ENCODE measurements at regions not wholly inside any gene's neighbourhood (a gene's known extent, or its start where the extent isn't known, plus 50 kb on each side); places are given as distances from the start of the nearest gene placed in this dataset. TPM values are rescaled to one million over a fixed set of nuclear protein-coding genes. Genes with fewer than 3 reads are reported as not detected.

DNA sequence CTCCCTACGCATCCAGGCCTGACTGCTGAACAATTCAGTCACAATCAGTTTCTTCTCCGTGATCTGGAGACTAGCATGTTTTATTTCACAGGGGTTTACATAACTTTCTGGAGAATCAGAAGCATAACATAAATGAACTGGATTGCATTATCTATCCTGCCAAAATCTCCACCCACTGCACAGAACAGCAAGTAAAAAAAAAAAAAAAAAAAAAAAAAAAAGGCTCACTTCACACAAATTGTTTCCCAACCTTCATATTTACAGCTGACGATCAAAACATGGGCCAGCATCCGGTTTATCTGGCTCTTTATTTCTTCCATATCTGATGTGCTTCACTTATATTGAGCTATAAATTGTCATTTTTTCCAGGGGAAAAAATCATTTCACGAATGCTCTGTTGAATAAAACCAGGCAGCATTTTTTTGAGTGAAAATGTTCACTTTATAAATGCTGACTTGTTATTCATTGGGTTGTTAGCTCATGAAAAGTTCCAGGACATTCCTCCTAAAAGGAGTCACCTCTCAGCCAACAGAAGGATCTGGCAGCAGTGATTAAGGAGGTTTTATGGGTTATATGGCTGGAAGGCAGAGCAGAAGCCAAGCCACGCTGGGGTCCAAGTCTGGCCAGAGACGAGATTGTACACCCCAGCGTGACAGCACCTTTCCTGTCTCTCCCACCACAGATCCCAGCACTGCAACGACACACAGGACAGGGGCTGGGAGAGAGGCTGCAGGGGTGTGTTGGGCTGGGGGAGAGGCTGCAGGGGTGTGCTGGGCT, 51.2 kb upstream of the GLI2 start:
- Histone ChIP-seq H4K20me1 (ENCODE audit: insufficient read depth, poor library complexity, severe bottlenecking) (no peaks in the 10 kb centered on the region), H3K27me3 (peaks cover 3% of the 10 kb centered on the region), H2AFZ (no peak overlapping the region), H3K36me3 (replicated peaks; ENCODE audit: insufficient read depth, low read depth) (no peaks in the 10 kb centered on the region), H3K4me3 (no peak overlapping the region), H3K79me2 (no peaks in the 10 kb centered on the region), H3K4me2 (peak overlapping the region; percentile 12), H3K9me2 (replicated peaks; ENCODE audit: insufficient read depth) (no peaks in the 10 kb centered on the region), H3K4me1 (ENCODE audit: insufficient read depth) (no peaks in the 10 kb centered on the region), H3K9me3 (ENCODE audit: low read depth) (no peaks in the 10 kb centered on the region), H3K27ac (no peak overlapping the region)
- WGBS (ENCODE audit: low lambda C conversion rate, missing lambda C conversion rate): 67% methylated on average over 9 of the region's 9 CpGs
- no peak for TF ChIP-seq EZH2 (IDR thresholded peaks at IDR 0.05; ENCODE audit: borderline replicate concordance)
- TF ChIP-seq EZH2phosphoT487 (IDR thresholded peaks at IDR 0.05; ENCODE audit: low read depth, severe bottlenecking, unreplicated experiment): no peak
- TF ChIP-seq, protein P1, sequence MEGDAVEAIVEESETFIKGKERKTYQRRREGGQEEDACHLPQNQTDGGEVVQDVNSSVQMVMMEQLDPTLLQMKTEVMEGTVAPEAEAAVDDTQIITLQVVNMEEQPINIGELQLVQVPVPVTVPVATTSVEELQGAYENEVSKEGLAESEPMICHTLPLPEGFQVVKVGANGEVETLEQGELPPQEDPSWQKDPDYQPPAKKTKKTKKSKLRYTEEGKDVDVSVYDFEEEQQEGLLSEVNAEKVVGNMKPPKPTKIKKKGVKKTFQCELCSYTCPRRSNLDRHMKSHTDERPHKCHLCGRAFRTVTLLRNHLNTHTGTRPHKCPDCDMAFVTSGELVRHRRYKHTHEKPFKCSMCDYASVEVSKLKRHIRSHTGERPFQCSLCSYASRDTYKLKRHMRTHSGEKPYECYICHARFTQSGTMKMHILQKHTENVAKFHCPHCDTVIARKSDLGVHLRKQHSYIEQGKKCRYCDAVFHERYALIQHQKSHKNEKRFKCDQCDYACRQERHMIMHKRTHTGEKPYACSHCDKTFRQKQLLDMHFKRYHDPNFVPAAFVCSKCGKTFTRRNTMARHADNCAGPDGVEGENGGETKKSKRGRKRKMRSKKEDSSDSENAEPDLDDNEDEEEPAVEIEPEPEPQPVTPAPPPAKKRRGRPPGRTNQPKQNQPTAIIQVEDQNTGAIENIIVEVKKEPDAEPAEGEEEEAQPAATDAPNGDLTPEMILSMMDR (IDR thresholded peaks at IDR 0.05; ENCODE audit: poor library complexity): no peak
- no peak for DNase-seq (ENCODE audit: low spot score)

DNA sequence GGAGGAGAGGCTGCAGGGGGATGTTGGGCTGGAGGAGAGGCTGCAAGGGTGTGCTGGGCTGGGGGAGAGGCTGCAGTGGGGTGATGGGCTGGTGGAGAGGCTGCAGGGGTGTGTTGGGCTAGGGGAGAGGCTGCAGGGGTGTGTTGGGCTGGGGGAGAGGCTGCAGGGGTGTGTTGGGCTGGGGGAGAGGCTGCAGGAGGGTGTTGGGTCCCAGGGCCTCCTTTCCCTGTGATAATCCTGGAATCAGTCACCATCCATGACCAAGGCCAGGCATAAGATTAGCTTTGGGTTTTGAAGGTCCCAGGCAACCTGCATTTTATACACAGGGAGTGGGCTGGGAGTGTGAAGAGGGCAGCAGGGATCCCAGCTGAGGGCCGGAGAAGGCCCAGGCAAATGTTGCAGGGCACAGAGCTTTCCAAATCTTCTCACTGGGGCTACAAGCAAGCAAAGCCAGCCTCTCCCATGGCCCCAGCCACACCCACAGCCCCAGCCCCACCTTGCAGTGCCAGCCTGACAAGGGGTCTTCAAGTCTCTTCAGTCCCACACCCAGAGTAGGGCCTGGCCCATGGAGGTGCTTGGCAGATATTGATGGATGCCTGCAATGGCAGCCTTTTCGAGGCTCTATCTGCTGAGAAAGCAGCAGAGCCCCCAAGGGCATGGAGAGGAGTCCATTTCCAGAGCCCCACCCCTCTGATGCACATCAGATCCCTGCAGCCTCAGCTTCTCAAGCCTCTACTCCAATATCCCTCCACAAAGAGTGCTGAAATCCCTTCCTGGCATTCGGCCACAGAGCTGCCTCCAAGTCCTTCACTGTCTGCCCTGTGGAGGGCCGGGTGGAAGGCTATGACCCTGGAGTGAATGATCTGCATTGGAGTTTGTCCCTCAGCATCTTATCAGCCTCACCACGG, 50.3 kb upstream of the GLI2 start:
- Histone ChIP-seq H3K79me2 (no peaks in the 10 kb centered on the region), H2AFZ (no peak overlapping the region), H3K4me3 (no peak overlapping the region), H3K36me3 (replicated peaks; ENCODE audit: insufficient read depth, low read depth) (no peaks in the 10 kb centered on the region), H3K27ac (no peak overlapping the region), H3K9me2 (replicated peaks; ENCODE audit: insufficient read depth) (no peaks in the 10 kb centered on the region), H4K20me1 (ENCODE audit: insufficient read depth, poor library complexity, severe bottlenecking) (no peaks in the 10 kb centered on the region), H3K9me3 (ENCODE audit: low read depth) (no peaks in the 10 kb centered on the region), H3K27me3 (peaks cover 3% of the 10 kb centered on the region), H3K4me2 (no peak overlapping the region), H3K4me1 (ENCODE audit: insufficient read depth) (no peaks in the 10 kb centered on the region)
- DNase-seq (ENCODE audit: low spot score): no peak
- WGBS (ENCODE audit: low lambda C conversion rate, missing lambda C conversion rate): 72% methylated on average over 5 of the region's 5 CpGs
- TF ChIP-seq, protein P1 (IDR thresholded peaks at IDR 0.05; ENCODE audit: poor library complexity): no peak
- no peak for TF ChIP-seq EZH2phosphoT487 (IDR thresholded peaks at IDR 0.05; ENCODE audit: low read depth, severe bottlenecking, unreplicated experiment)
- TF ChIP-seq EZH2 (IDR thresholded peaks at IDR 0.05; ENCODE audit: borderline replicate concordance): no peak

Small RNA genes in the stretch of these regions (small RNA-seq; reads per million reads assigned to genes)
- gene RF00019: not detected

Measured in hepatocyte (in vitro differentiated cells).